ENCODE measurements at regions not wholly inside any gene's neighbourhood (a gene's known extent, or its start where the extent isn't known, plus 50 kb on each side); places are given as distances from the start of the nearest gene placed in this dataset.

GRCh38 chr3:11093823-11094340 is 60.4 kb upstream of the HRH1 start (continued):
- no peak for TF ChIP-seq MAX (IDR thresholded peaks at IDR 0.05)
- TF ChIP-seq NANOG (IDR thresholded peaks at IDR 0.05; ENCODE audit: insufficient read depth, low read depth, low read length, poor library complexity, severe bottlenecking), result no peak
- TF ChIP-seq ASH2L (IDR thresholded peaks at IDR 0.05; ENCODE audit: low read length), result no peak
- no peak for TF ChIP-seq KDM5A (IDR thresholded peaks at IDR 0.05; ENCODE audit: low read length)
- TF ChIP-seq USF2 (IDR thresholded peaks at IDR 0.05; ENCODE audit: low read length), result no peak
